Effector CD4-positive, alpha-beta T cell (primary cell): ENCODE measurements at regions not wholly inside any gene's neighbourhood (a gene's known extent, or its start where the extent isn't known, plus 50 kb on each side); places are given as distances from the start of the nearest gene placed in this dataset.

Experiments used
- DNase-seq: peaks from one replicate; pipeline ENCODE4 v3.0.0-alpha.2; 2020

- no peak for DNase-seq
Measured at GRCh38 chr2:234243871-234244565, 193.5 kb downstream of the SPP2 start.

GRCh38 chr2:234242459-234242836 is 191.9 kb downstream of the SPP2 start:
- no peak for DNase-seq

- no peak for DNase-seq
Measured at GRCh38 chr2:234241656-234242458, 191.4 kb downstream of the SPP2 start.

GRCh38 chr2:234240917-234241316 is 190.4 kb downstream of the SPP2 start:
- no peak for DNase-seq

- no peak for DNase-seq
Measured at GRCh38 chr2:234235191-234235590, 184.7 kb downstream of the SPP2 start.

GRCh38 chr2:234231460-234231859 is 181.0 kb downstream of the SPP2 start:
- DNase-seq: no peak

- DNase-seq: no peak
Measured at GRCh38 chr2:234219046-234219310, 168.5 kb downstream of the SPP2 start.

GRCh38 chr2:234218266-234219045 is 168.0 kb downstream of the SPP2 start:
- no peak for DNase-seq

GRCh38 chr2:234212534-234212933 is 162.0 kb downstream of the SPP2 start:
- DNase-seq: no peak

GRCh38 chr2:234211797-234212196 is 161.3 kb downstream of the SPP2 start:
- no peak for DNase-seq

GRCh38 chr2:234206738-234207137 is 156.2 kb downstream of the SPP2 start:
- DNase-seq: no peak

GRCh38 chr2:234204480-234204879 is 154.0 kb downstream of the SPP2 start:
- DNase-seq: no peak

GRCh38 chr2:234203135-234203984 is 152.9 kb downstream of the SPP2 start:
- DNase-seq: no peak

- DNase-seq: no peak
Measured at GRCh38 chr2:234202601-234203000, 152.1 kb downstream of the SPP2 start.

- DNase-seq: no peak
Measured at GRCh38 chr2:234199996-234200395, 149.5 kb downstream of the SPP2 start.

GRCh38 chr2:234198976-234199375 is 148.5 kb downstream of the SPP2 start:
- DNase-seq: no peak

GRCh38 chr2:234195516-234195915 is 145.0 kb downstream of the SPP2 start:
- no peak for DNase-seq

- no peak for DNase-seq
Measured at GRCh38 chr2:234193977-234194563, 143.6 kb downstream of the SPP2 start.

- DNase-seq: no peak
Measured at GRCh38 chr2:234191819-234192407, 141.4 kb downstream of the SPP2 start.

- DNase-seq: no peak
Measured at GRCh38 chr2:234189786-234190300, 139.3 kb downstream of the SPP2 start.

GRCh38 chr2:234189230-234189629 is 138.7 kb downstream of the SPP2 start:
- DNase-seq: no peak

- DNase-seq: no peak
Measured at GRCh38 chr2:234187646-234188174, 137.2 kb downstream of the SPP2 start.
